ENCODE measurements at regions not wholly inside any gene's neighbourhood (a gene's known extent, or its start where the extent isn't known, plus 50 kb on each side); places are given as distances from the start of the nearest gene placed in this dataset.

DNA sequence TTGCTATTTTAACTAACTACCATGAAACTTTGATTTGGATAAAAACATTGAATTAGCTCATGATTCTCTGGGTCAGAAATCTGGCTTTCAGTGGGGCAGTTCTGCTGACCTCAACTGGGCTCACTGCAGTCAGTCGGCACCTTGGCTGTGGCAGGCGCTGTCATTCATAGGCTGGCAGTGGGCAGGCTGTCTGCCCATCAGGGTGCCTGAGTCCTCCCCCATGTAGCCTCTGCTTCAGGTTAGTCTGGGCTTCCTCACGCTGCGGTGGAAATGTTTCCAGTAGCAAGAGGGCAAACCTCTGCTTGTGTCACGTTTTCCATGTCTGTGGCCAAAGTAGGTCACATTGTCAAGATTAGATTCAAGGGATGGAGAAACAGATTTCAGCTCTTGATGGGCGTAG is 251.0 kb upstream of the TCF21 start:
- H3K27ac ChIP-seq, result no peak overlapping the region
- TF ChIP-seq ZFX (IDR thresholded peaks at IDR 0.05; ENCODE audit: borderline replicate concordance), result no peak
- TF ChIP-seq, protein P1, sequence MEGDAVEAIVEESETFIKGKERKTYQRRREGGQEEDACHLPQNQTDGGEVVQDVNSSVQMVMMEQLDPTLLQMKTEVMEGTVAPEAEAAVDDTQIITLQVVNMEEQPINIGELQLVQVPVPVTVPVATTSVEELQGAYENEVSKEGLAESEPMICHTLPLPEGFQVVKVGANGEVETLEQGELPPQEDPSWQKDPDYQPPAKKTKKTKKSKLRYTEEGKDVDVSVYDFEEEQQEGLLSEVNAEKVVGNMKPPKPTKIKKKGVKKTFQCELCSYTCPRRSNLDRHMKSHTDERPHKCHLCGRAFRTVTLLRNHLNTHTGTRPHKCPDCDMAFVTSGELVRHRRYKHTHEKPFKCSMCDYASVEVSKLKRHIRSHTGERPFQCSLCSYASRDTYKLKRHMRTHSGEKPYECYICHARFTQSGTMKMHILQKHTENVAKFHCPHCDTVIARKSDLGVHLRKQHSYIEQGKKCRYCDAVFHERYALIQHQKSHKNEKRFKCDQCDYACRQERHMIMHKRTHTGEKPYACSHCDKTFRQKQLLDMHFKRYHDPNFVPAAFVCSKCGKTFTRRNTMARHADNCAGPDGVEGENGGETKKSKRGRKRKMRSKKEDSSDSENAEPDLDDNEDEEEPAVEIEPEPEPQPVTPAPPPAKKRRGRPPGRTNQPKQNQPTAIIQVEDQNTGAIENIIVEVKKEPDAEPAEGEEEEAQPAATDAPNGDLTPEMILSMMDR (IDR thresholded peaks at IDR 0.05), result no peak

DNA sequence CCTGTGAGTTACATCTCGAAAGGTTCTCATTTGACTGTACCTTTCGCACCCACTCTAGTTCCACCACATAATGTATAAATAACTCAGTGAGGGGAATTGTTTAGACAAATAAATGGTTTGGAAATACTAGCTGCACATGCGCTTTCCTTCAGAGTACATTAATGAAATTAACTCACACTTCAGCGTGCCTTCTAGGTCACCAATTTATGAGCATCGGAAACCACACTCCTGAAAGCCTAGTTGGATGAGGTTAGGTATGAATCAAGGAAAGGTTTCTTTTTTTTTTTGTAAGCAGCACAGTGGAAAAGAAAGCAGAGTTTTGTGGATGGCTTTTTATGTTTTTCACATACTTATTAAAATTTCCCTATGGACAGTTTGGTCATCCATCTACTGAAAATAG is 247.8 kb upstream of the TCF21 start:
- no peak for TF ChIP-seq ZFX (IDR thresholded peaks at IDR 0.05; ENCODE audit: borderline replicate concordance)
- TF ChIP-seq, protein P1 (IDR thresholded peaks at IDR 0.05), result no peak
- no peak overlapping the region for H3K27ac ChIP-seq

DNA sequence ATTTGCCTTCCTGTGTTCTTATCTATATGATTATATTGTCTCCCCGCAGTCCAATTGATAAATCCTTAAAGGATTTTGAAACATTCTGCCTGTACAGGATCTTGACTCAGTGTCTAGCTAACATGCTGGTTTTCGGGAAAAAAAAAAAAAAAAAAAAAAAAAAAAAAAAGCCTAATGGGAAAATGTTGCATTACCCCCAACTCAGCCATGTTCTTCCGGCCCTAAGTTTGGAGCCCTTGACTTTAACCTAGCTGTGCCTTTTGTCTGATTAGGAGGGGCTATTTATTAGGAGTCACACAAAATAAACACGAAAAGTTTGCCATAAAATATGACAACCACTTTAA is 244.4 kb upstream of the TCF21 start:
- no peak overlapping the region for H3K27ac ChIP-seq
- TF ChIP-seq, protein P1 (IDR thresholded peaks at IDR 0.05), result no peak
- TF ChIP-seq ZFX (IDR thresholded peaks at IDR 0.05; ENCODE audit: borderline replicate concordance), result no peak

DNA sequence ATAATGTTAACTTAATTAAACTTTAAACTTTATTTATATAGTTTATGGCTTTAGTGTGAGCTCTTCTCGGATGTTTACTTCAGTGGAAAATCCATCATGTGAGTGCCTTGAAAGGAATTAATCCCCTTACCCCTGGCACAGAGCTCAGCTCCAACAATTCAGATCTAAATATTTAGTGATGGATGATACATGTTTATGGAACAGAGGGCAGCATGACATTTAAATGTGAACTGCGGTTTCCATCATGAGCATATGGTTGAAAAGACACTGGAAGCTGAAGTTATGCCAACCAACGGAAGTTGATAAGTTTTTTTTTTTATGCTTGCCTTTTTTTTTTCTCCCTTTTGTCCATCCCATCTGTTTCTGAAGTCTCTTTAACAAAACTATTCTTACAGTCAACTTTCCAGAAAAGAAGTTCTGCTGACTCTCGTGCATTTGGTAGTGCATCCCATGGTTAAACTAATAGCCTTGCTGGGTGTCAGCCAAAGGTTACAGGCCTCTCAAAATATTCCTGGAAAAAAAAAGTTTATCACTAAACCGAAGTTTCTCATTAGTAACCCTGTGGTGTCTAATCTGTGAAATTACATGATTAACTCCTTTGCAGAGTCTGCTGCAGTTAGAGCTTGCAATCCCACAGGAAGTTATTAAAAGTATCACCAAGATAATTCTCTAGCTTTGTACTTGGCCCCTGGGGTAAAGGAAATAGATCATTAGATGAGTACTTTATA is 243.9 kb upstream of the TCF21 start:
- H3K27ac ChIP-seq, result no peak overlapping the region
- TF ChIP-seq, protein P1 (IDR thresholded peaks at IDR 0.05), result no peak
- no peak for TF ChIP-seq ZFX (IDR thresholded peaks at IDR 0.05; ENCODE audit: borderline replicate concordance)

DNA sequence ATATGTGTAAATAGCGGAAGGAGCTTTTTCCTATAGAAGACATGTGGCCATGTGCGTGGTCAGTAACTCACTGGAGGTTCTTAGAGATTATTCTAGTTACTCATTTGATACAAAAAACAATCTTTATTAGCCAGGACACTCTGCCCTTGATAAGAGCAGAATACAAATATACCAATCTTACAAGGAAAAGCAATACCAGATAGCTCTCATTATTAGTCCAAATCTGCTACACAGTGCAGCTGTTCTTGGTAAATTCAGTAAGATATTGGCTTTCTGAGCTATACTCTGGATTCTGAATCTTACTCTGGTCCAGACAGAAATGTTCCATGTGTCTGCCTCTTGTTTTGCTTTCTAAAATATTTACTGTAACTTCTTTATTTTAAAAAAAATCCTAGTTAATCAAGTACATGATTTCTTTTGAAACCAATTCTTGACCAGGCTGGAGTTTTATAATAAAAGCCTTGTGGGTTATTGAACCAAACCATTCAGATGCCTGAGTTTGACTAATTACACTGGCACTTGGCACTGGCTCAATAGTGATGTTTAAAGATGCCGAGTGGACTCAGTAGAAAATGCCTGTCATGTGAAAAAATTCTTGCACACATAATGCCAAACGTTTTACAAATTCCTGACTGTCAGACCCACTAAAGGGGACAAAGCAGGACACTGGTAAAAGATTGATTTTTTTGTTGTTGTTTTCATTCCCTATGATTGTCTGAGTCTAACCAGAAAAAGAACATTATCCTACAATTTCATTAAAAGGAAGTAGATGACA is 242.8 kb upstream of the TCF21 start:
- TF ChIP-seq, protein P1 (IDR thresholded peaks at IDR 0.05), result no peak
- TF ChIP-seq ZFX (IDR thresholded peaks at IDR 0.05; ENCODE audit: borderline replicate concordance), result no peak
- no peak overlapping the region for H3K27ac ChIP-seq

DNA sequence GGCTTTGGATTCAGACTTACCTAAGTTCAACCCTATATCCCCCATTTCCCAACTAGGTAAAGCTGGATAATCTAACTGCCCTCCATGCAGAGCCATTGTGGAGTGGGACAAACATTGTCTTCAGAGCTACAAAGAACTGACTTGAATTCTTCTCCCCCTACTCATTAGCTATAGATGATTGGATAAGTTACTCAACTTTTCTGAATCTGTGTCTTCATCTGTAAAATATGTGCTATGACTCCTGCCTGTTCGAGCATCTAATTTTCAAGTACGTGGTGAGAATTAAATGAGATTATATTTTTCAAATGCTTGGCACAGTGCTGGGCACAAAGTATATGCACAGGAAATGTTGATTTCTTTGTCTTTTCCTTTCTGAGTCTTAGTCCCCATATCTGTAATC is 240.3 kb upstream of the TCF21 start:
- TF ChIP-seq, protein P1 (IDR thresholded peaks at IDR 0.05), result no peak
- H3K27ac ChIP-seq, result no peak overlapping the region

DNA sequence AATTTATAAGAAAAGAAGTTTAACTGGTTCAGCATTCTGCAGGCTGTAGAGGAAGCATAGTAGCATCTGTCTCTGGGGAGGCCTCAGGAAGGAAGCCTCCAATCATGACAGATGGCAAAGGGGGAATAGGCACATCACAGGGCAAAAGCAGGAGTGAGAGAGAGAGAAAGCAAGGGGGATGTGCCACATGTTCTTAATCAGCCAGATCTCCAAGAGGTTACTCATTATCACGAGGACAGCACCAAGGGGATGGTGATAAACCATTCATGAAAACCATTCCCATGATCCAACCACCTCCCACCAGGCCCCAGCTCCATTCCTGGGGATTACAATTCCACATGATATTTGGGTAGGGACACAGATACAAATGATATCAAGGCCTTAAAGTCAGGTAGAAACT is 217.5 kb upstream of the TCF21 start:
- no peak overlapping the region for H3K27ac ChIP-seq
- TF ChIP-seq, protein P1 (IDR thresholded peaks at IDR 0.05), result no peak
- TF ChIP-seq ZFX (IDR thresholded peaks at IDR 0.05; ENCODE audit: borderline replicate concordance), result no peak
